Upper lobe of left lung (tissue), 4 donors: ENCODE measurements at regions not wholly inside any gene's neighbourhood (a gene's known extent, or its start where the extent isn't known, plus 50 kb on each side); places are given as distances from the start of the nearest gene placed in this dataset.

Source experiments
- EP300 ChIP-seq, 4 donors: sonication (generic); formaldehyde crosslinking; IDR thresholded peaks; one replicate each; pipeline ENCODE4 v1.5.1; 2017; ENCODE audit warnings: antibody characterized with exemption in 4 of 4, control low read depth in 2 of 4
- POLR2A ChIP-seq, 4 donors: fragments of 450-650 bp; IDR thresholded peaks; one replicate each; pipeline ENCODE4 v1.5.1; 2016 to 2017; ENCODE audit warnings: antibody characterized with exemption in 4 of 4, mild to moderate bottlenecking in 2 of 4
- POLR2AphosphoS5 ChIP-seq, 2 donors: sonication (generic); formaldehyde crosslinking; IDR thresholded peaks; one replicate each; pipeline ENCODE4 v1.5.1; 2017; ENCODE audit warnings: antibody characterized with exemption in 2 of 2
- TF ChIP-seq, protein P1 (sequence below), 6 experiments: fragments of 450-650 bp in 4 of 6; fragments of 200-600 bp in 2 of 6; sonication (generic) in 2 of 6; IDR thresholded peaks; one replicate each; pipeline ENCODE4 v1.5.1; 2016 to 2019; ENCODE audit warnings: antibody characterized with exemption in 6 of 6

GRCh38 chr1:56266359-56266758 lies 313.0 kb downstream of the PLPP3 start:
- TF ChIP-seq, protein P1, sequence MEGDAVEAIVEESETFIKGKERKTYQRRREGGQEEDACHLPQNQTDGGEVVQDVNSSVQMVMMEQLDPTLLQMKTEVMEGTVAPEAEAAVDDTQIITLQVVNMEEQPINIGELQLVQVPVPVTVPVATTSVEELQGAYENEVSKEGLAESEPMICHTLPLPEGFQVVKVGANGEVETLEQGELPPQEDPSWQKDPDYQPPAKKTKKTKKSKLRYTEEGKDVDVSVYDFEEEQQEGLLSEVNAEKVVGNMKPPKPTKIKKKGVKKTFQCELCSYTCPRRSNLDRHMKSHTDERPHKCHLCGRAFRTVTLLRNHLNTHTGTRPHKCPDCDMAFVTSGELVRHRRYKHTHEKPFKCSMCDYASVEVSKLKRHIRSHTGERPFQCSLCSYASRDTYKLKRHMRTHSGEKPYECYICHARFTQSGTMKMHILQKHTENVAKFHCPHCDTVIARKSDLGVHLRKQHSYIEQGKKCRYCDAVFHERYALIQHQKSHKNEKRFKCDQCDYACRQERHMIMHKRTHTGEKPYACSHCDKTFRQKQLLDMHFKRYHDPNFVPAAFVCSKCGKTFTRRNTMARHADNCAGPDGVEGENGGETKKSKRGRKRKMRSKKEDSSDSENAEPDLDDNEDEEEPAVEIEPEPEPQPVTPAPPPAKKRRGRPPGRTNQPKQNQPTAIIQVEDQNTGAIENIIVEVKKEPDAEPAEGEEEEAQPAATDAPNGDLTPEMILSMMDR (IDR thresholded peaks at IDR 0.05), result no peak
- no peak for TF ChIP-seq POLR2A (IDR thresholded peaks at IDR 0.05)
- no peak for TF ChIP-seq POLR2AphosphoS5 (IDR thresholded peaks at IDR 0.05)
- no peak for TF ChIP-seq EP300 (IDR thresholded peaks at IDR 0.05)
